ENCODE measurements at regions not wholly inside any gene's neighbourhood (a gene's known extent, or its start where the extent isn't known, plus 50 kb on each side); places are given as distances from the start of the nearest gene placed in this dataset.

DNA sequence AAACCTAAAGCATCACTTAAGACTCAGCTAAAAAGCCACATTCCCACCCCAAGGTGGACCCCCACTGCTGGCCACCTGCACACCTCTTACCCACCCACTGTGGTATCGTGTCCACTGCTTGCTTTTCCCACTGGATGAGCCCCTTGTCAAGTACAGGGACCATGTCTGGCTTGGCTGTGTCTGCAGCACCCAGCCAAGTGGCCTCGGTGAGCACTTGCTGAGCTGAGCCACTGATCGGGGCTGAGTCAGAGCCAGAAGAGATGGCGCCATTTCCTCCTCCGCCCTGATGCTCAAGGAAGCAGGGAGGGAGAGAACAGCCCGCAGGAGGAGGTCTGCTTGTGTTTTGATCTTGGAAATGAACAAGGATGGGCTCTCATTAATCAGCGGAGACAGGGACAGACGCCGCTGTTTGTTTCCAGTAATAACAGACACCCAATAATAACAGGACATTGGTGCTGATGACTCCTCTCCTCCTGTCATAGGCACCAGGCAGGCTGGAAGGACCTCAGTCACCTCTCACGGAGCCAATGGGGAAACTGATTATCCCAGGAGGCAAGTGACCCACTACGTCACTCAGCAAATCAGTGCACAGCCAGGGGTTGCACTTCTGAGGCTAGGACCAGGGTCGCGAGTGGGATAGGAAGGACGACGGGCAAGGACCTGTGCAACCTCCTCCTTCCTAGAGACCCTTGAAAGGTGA, 85.2 kb upstream of the RTL6 start:
- no peak for TF ChIP-seq HNF4A (conservative IDR thresholded peaks at IDR 0.05)
- no peak for TF ChIP-seq TAF1 (conservative IDR thresholded peaks at IDR 0.05)
- no peak for TF ChIP-seq SP1 (IDR thresholded peaks at IDR 0.05)
- TF ChIP-seq RXRA (IDR thresholded peaks at IDR 0.05): no peak
- no peak for TF ChIP-seq FOXA1 (IDR thresholded peaks at IDR 0.05)
- TF ChIP-seq FOXA2 (IDR thresholded peaks at IDR 0.05): no peak
- TF ChIP-seq ATF3 (IDR thresholded peaks at IDR 0.05): no peak
- no peak for TF ChIP-seq HNF4G (IDR thresholded peaks at IDR 0.05)
- TF ChIP-seq GABPA (IDR thresholded peaks at IDR 0.05 in 1 of 2, conservative IDR thresholded peaks at IDR 0.05 in 1 of 2): no peak
- no peak for TF ChIP-seq EGR1 (IDR thresholded peaks at IDR 0.05; ENCODE audit: low read depth in 2 of 2)
- no peak for TF ChIP-seq YY1 (IDR thresholded peaks at IDR 0.05)
- TF ChIP-seq ZBTB33 (IDR thresholded peaks at IDR 0.05): no peak
- Histone ChIP-seq H3K4me3 (ENCODE audit: low read depth in 1 of 3, low read length in 3 of 3) (no peak overlapping the region), H3K9me3 (ENCODE audit: control insufficient read depth in 4 of 4, low read length in 3 of 4) (no peaks in the 10 kb centered on the region), H3K27me3 (ENCODE audit: control insufficient read depth in 4 of 4, insufficient read depth in 4 of 4, low read length in 3 of 4) (peaks cover 0 to 7% (median 1%) of the 10 kb centered on the region in 4 donors), H3K36me3 (ENCODE audit: control insufficient read depth in 4 of 4, insufficient read depth in 3 of 4, low read depth in 1 of 4, low read length in 3 of 4) (no peaks in the 10 kb centered on the region), H3K27ac (ENCODE audit: low read depth in 1 of 2, low read length in 2 of 2) (no peak overlapping the region), H3K9ac (ENCODE audit: low read depth in 1 of 2, low read length in 2 of 2) (no peak overlapping the region), H3K4me1 (ENCODE audit: control insufficient read depth in 4 of 4, insufficient read depth in 4 of 4, low read length in 3 of 4) (no peaks in the 10 kb centered on the region)
- WGBS: 54% methylated on average over 15 of the region's 15 CpGs
- DNase-seq (ENCODE audit: low spot score): no peak

- no peak for DNase-seq (ENCODE audit: low spot score)
Observed at GRCh38 chr22:44582016-44582415, 84.0 kb upstream of the RTL6 start.

More at GRCh38 chr22:44582016-44582415, 84.0 kb upstream of the RTL6 start:
- WGBS: 83% methylated on average over 10 of the region's 10 CpGs
- no peaks in the 10 kb centered on the region for H3K36me3 ChIP-seq (ENCODE audit: control insufficient read depth in 4 of 4, insufficient read depth in 3 of 4, low read depth in 1 of 4, low read length in 3 of 4)
- H3K4me1 ChIP-seq (ENCODE audit: control insufficient read depth in 4 of 4, insufficient read depth in 4 of 4, low read length in 3 of 4): no peaks in the 10 kb centered on the region
- TF ChIP-seq RAD21 (IDR thresholded peaks at IDR 0.05) (no peak), FOXA2 (IDR thresholded peaks at IDR 0.05) (no peak), ATF3 (IDR thresholded peaks at IDR 0.05) (no peak), MAX (IDR thresholded peaks at IDR 0.05) (no peak), RXRA (IDR thresholded peaks at IDR 0.05) (no peak), ZBTB33 (IDR thresholded peaks at IDR 0.05) (no peak), GABPA (IDR thresholded peaks at IDR 0.05 in 1 of 2, conservative IDR thresholded peaks at IDR 0.05 in 1 of 2) (no peak), TAF1 (conservative IDR thresholded peaks at IDR 0.05) (no peak), JUND (IDR thresholded peaks at IDR 0.05) (no peak)
- no peak overlapping the region for H3K27ac ChIP-seq (ENCODE audit: low read depth in 1 of 2, low read length in 2 of 2)
- H3K27me3 ChIP-seq (ENCODE audit: control insufficient read depth in 4 of 4, insufficient read depth in 4 of 4, low read length in 3 of 4): peaks cover 0 to 4% (median 1%) of the 10 kb centered on the region in 4 donors
- no peak overlapping the region for H3K4me3 ChIP-seq (ENCODE audit: low read depth in 1 of 3, low read length in 3 of 3)
- H3K9me3 ChIP-seq (ENCODE audit: control insufficient read depth in 4 of 4, low read length in 3 of 4): no peaks in the 10 kb centered on the region
- H3K9ac ChIP-seq (ENCODE audit: low read depth in 1 of 2, low read length in 2 of 2): no peak overlapping the region

Measured in liver (tissue), 7 donors.